Activated T-cell treated with anti-CD3 and anti-CD28 coated beads, Interleukin-2, amount 50 U/mL, for 1 hour (primary cell): ENCODE measurements at regions not wholly inside any gene's neighbourhood (a gene's known extent, or its start where the extent isn't known, plus 50 kb on each side); places are given as distances from the start of the nearest gene placed in this dataset.

Experiments used
- DNase-seq: peaks from one replicate; pipeline ENCODE4 v3.0.0-alpha.2; 2020

GRCh38 chr7:25968205-25968993 lies 183.6 kb upstream of the NFE2L3 start:
- no peak for DNase-seq

- DNase-seq: no peak
Measured at GRCh38 chr7:25970356-25970755, 181.6 kb upstream of the NFE2L3 start.

- DNase-seq: no peak
Measured at GRCh38 chr7:25970911-25971310, 181.1 kb upstream of the NFE2L3 start.

- no peak for DNase-seq
Measured at GRCh38 chr7:25976630-25977029, 175.4 kb upstream of the NFE2L3 start.

- no peak for DNase-seq
Measured at GRCh38 chr7:25978466-25978865, 173.5 kb upstream of the NFE2L3 start.

- no peak for DNase-seq
Measured at GRCh38 chr7:25979605-25980004, 172.4 kb upstream of the NFE2L3 start.

GRCh38 chr7:25982684-25983083 lies 169.3 kb upstream of the NFE2L3 start:
- DNase-seq: no peak

GRCh38 chr7:25985196-25985595 lies 166.8 kb upstream of the NFE2L3 start:
- DNase-seq: no peak

GRCh38 chr7:25988640-25989039 lies 163.4 kb upstream of the NFE2L3 start:
- DNase-seq: no peak

GRCh38 chr7:25989140-25989705 lies 162.8 kb upstream of the NFE2L3 start:
- no peak for DNase-seq

- no peak for DNase-seq
Measured at GRCh38 chr7:25994433-25994994, 157.5 kb upstream of the NFE2L3 start.

GRCh38 chr7:25995216-25995615 lies 156.8 kb upstream of the NFE2L3 start:
- no peak for DNase-seq

- no peak for DNase-seq
Measured at GRCh38 chr7:25996006-25996408, 156.0 kb upstream of the NFE2L3 start.

- no peak for DNase-seq
Measured at GRCh38 chr7:25998499-25998898, 153.5 kb upstream of the NFE2L3 start.

GRCh38 chr7:26000841-26001240 lies 151.2 kb upstream of the NFE2L3 start:
- no peak for DNase-seq

- DNase-seq: no peak
Measured at GRCh38 chr7:26001662-26002244, 150.2 kb upstream of the NFE2L3 start.

- no peak for DNase-seq
Measured at GRCh38 chr7:26005683-26006410, 146.2 kb upstream of the NFE2L3 start.

- DNase-seq: no peak
Measured at GRCh38 chr7:26006426-26006825, 145.6 kb upstream of the NFE2L3 start.

- no peak for DNase-seq
Measured at GRCh38 chr7:26007510-26007909, 144.5 kb upstream of the NFE2L3 start.

GRCh38 chr7:26008428-26008827 lies 143.6 kb upstream of the NFE2L3 start:
- DNase-seq: no peak

- no peak for DNase-seq
Measured at GRCh38 chr7:26011039-26011696, 140.8 kb upstream of the NFE2L3 start.

GRCh38 chr7:26013551-26014083 lies 138.4 kb upstream of the NFE2L3 start:
- DNase-seq: no peak

GRCh38 chr7:26022982-26023381 lies 129.0 kb upstream of the NFE2L3 start:
- no peak for DNase-seq
